BE2C (cell line): ENCODE measurements at regions not wholly inside any gene's neighbourhood (a gene's known extent, or its start where the extent isn't known, plus 50 kb on each side); places are given as distances from the start of the nearest gene placed in this dataset.

Experiments
- DNase-seq: peaks from one replicate; pipeline ENCODE4 v3.0.0-alpha.2; 2020
- H3K27me3 ChIP-seq: fragments of 250-450 bp; sonication (Bioruptor Pico); 2 replicates; pipeline ENCODE4 v1.5.1; 2020; ENCODE audit warnings: mild to moderate bottlenecking
- H3K36me3 ChIP-seq: fragments of 250-450 bp; sonication (Bioruptor Pico); 2 replicates; pipeline ENCODE4 v1.5.1; 2020; ENCODE audit warnings: mild to moderate bottlenecking
- H3K4me1 ChIP-seq: fragments of 250-450 bp; sonication (Bioruptor Pico); 2 replicates; pipeline ENCODE4 v1.5.1; 2020
- H3K4me3 ChIP-seq: 2 replicates; pipeline ENCODE4 v1.5.1; 2011; ENCODE audit warnings: low read depth, low read length
- H3K9me3 ChIP-seq: fragments of 250-450 bp; sonication (Bioruptor Pico); 2 replicates; pipeline ENCODE4 v1.5.1; 2020
- TF ChIP-seq, protein P1 (sequence below): IDR thresholded peaks from 2 replicates; pipeline ENCODE4 v1.5.1; 2012; ENCODE audit warnings: mild to moderate bottlenecking, low read depth, low read length

GRCh38 chr2:145721681-145722080 is 1201.8 kb upstream of the ZEB2 start:
- Histone ChIP-seq H3K4me3 (no peak overlapping the region), H3K36me3 (no peaks in the 10 kb centered on the region), H3K27me3 (no peaks in the 10 kb centered on the region), H3K4me1 (no peaks in the 10 kb centered on the region), H3K9me3 (no peaks in the 10 kb centered on the region)
- DNase-seq = no peak
- TF ChIP-seq, protein P1, sequence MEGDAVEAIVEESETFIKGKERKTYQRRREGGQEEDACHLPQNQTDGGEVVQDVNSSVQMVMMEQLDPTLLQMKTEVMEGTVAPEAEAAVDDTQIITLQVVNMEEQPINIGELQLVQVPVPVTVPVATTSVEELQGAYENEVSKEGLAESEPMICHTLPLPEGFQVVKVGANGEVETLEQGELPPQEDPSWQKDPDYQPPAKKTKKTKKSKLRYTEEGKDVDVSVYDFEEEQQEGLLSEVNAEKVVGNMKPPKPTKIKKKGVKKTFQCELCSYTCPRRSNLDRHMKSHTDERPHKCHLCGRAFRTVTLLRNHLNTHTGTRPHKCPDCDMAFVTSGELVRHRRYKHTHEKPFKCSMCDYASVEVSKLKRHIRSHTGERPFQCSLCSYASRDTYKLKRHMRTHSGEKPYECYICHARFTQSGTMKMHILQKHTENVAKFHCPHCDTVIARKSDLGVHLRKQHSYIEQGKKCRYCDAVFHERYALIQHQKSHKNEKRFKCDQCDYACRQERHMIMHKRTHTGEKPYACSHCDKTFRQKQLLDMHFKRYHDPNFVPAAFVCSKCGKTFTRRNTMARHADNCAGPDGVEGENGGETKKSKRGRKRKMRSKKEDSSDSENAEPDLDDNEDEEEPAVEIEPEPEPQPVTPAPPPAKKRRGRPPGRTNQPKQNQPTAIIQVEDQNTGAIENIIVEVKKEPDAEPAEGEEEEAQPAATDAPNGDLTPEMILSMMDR = no peak

DNA sequence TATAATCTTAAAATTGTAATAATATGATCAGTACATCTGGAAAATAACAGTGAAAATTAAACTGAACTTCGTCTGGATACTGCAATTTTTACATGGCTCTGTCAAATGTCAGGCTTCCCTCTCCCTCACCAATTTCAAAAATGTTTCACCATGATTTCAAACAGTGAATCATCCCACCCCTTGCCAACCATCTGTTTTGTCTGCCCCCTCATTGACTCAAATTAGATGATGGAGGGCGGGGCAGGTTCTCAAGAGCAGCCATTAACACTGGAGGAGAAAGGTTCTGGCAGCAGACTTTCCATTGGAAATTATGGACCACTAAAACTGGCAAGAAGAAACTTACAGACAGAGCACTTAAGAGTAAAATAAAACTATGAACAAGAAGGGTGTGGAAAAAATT is 1195.7 kb upstream of the ZEB2 start:
- TF ChIP-seq, protein P1 = no peak
- Histone ChIP-seq H3K36me3 (no peaks in the 10 kb centered on the region), H3K27me3 (no peaks in the 10 kb centered on the region), H3K9me3 (no peaks in the 10 kb centered on the region), H3K4me3 (no peak overlapping the region), H3K4me1 (no peaks in the 10 kb centered on the region)
- no peak for DNase-seq

DNA sequence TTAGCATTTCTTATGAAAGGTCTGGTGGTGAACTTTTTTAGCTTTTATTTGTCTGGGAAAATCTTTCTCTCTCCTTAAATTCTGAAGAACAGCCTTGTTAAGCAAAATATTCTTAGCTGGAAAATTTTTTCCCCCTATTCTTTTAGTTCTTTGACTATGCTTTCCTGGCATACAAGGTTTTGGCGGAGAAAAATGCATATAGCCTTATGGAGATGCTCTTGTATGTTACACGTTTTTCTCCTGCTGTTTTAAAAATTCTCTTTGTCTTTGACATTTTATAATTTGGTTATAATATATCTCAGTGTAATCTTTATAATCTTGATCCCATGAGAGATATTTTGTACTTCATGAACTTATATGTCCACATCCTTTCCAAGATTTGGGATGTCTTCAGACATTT is 1190.4 kb upstream of the ZEB2 start:
- Histone ChIP-seq H3K4me3 (no peak overlapping the region), H3K27me3 (no peaks in the 10 kb centered on the region), H3K9me3 (no peaks in the 10 kb centered on the region), H3K4me1 (no peaks in the 10 kb centered on the region), H3K36me3 (no peaks in the 10 kb centered on the region)
- DNase-seq = no peak
- TF ChIP-seq, protein P1 = no peak

DNA sequence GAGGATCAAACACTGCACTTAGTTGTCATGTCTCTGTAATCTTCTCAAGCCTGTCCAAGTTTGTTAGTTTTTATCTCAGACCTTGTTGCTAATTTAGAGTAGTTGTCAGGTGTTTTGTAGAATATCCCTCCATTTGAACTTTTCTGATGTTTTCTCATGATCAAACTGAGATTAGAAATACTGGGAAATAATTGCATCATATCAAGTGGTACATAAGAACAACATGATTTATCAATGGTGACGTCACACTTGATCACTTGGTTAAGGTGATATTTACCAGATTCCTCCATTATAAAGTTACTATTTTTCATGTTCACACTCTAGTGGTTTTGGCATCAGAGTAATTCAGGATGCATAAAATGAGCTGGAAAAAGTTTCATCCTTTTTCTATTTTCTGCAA is 1182.4 kb upstream of the ZEB2 start:
- Histone ChIP-seq H3K9me3 (no peaks in the 10 kb centered on the region), H3K4me1 (no peaks in the 10 kb centered on the region), H3K27me3 (no peaks in the 10 kb centered on the region), H3K4me3 (no peak overlapping the region), H3K36me3 (no peaks in the 10 kb centered on the region)
- TF ChIP-seq, protein P1 = no peak
- DNase-seq = no peak

- no peaks in the 10 kb centered on the region for H3K27me3 ChIP-seq
- H3K4me1 ChIP-seq = no peaks in the 10 kb centered on the region
- no peak overlapping the region for H3K4me3 ChIP-seq
- DNase-seq = no peak
- H3K9me3 ChIP-seq = no peaks in the 10 kb centered on the region
- H3K36me3 ChIP-seq = no peaks in the 10 kb centered on the region
- TF ChIP-seq, protein P1 = no peak
Measured at GRCh38 chr2:145692971-145693478, 1173.1 kb upstream of the ZEB2 start.

DNA sequence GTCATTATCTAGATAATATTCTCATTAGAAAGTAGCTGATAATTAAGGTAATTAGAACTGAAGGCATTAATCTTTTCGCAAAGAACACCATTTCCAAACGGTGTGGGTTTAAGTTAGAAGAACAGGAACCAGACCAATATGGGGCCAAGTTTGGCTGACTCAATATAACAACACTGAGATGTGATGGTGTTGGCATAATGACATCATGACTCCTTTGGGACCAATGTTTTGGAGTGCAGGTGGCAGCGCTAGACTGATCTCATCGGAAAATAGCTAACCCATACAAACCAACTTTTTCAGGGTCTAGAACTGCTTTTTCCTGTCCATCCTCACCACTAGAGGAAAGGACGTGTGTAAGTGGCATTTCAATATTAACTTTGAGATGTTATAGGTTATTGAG is 1171.7 kb upstream of the ZEB2 start:
- TF ChIP-seq, protein P1 = no peak
- Histone ChIP-seq H3K36me3 (no peaks in the 10 kb centered on the region), H3K4me1 (no peaks in the 10 kb centered on the region), H3K4me3 (no peak overlapping the region), H3K9me3 (no peaks in the 10 kb centered on the region), H3K27me3 (no peaks in the 10 kb centered on the region)
- DNase-seq = no peak
